Suprapubic skin (tissue), 4 donors: ENCODE measurements at regions not wholly inside any gene's neighbourhood (a gene's known extent, or its start where the extent isn't known, plus 50 kb on each side); places are given as distances from the start of the nearest gene placed in this dataset.

Experiments
- CTCF ChIP-seq, 2 donors: fragments of 200-600 bp in 1 of 2; fragments of 450-650 bp in 1 of 2; sonication (generic) in 1 of 2; IDR thresholded peaks; one replicate each; pipeline ENCODE4 v1.5.1; 2016 to 2019; ENCODE audit warnings: antibody characterized with exemption in 2 of 2, mild to moderate bottlenecking in 1 of 2, moderate library complexity in 1 of 2
- POLR2A ChIP-seq, 2 donors: fragments of 450-650 bp; IDR thresholded peaks; one replicate each; pipeline ENCODE4 v1.6.1; 2017; ENCODE audit warnings: antibody characterized with exemption in 2 of 2, mild to moderate bottlenecking in 2 of 2, moderate library complexity in 2 of 2
- POLR2AphosphoS5 ChIP-seq, 3 donors: sonication (generic); formaldehyde crosslinking; IDR thresholded peaks; one replicate each; pipeline ENCODE4 v1.6.1; 2017; ENCODE audit warnings: antibody characterized with exemption in 3 of 3

GRCh38 chr12:77120156-77121085, 55.1 kb upstream of the E2F7 start:
- TF ChIP-seq CTCF (IDR thresholded peaks at IDR 0.05) (no peak), POLR2A (IDR thresholded peaks at IDR 0.05) (no peak), POLR2AphosphoS5 (IDR thresholded peaks at IDR 0.05) (no peak)
